ENCODE measurements at regions not wholly inside any gene's neighbourhood (a gene's known extent, or its start where the extent isn't known, plus 50 kb on each side); places are given as distances from the start of the nearest gene placed in this dataset.

GRCh38 chr12:58358369-58358768 is 417.0 kb downstream of the ATP23 start:
- no peaks in the 10 kb centered on the region for H3K9me3 ChIP-seq (ENCODE audit: control insufficient read depth in 4 of 4, low read length in 3 of 4)
- H3K27ac ChIP-seq (ENCODE audit: low read depth in 1 of 2, low read length in 2 of 2): no peak overlapping the region
- DNase-seq (ENCODE audit: low spot score): no peak
- WGBS: 67% methylated on average over 3 of the region's 3 CpGs
- TF ChIP-seq CTCF (IDR thresholded peaks at IDR 0.05; ENCODE audit: low read depth, low read length, missing input control): no peak
- TF ChIP-seq RXRA (IDR thresholded peaks at IDR 0.05): no peak
- TF ChIP-seq NR2F2 (IDR thresholded peaks at IDR 0.05): no peak
- TF ChIP-seq SP1 (IDR thresholded peaks at IDR 0.05): no peak
- no peak for TF ChIP-seq HNF4A (conservative IDR thresholded peaks at IDR 0.05)
- no peak for TF ChIP-seq MAX (IDR thresholded peaks at IDR 0.05)
- TF ChIP-seq HNF4G (IDR thresholded peaks at IDR 0.05): no peak
- no peak for TF ChIP-seq ZBTB33 (IDR thresholded peaks at IDR 0.05)
- TF ChIP-seq TAF1 (conservative IDR thresholded peaks at IDR 0.05): no peak
- TF ChIP-seq FOXA1 (IDR thresholded peaks at IDR 0.05): no peak
- no peak for TF ChIP-seq RAD21 (IDR thresholded peaks at IDR 0.05)
- no peak for TF ChIP-seq EGR1 (IDR thresholded peaks at IDR 0.05; ENCODE audit: low read depth in 2 of 2)
- no peak for TF ChIP-seq YY1 (IDR thresholded peaks at IDR 0.05)
- TF ChIP-seq ATF3 (IDR thresholded peaks at IDR 0.05): no peak
- TF ChIP-seq GABPA (IDR thresholded peaks at IDR 0.05 in 1 of 2, conservative IDR thresholded peaks at IDR 0.05 in 1 of 2): no peak
- H3K9ac ChIP-seq (ENCODE audit: low read depth in 1 of 2, low read length in 2 of 2): no peak overlapping the region
- H3K4me3 ChIP-seq (ENCODE audit: low read depth in 1 of 3, low read length in 3 of 3): no peak overlapping the region
- no peaks in the 10 kb centered on the region for H3K36me3 ChIP-seq (ENCODE audit: control insufficient read depth in 4 of 4, insufficient read depth in 3 of 4, low read depth in 1 of 4, low read length in 3 of 4)
- peaks cover 0 to 2% (median 0%) of the 10 kb centered on the region in 4 donors for H3K27me3 ChIP-seq (ENCODE audit: control insufficient read depth in 4 of 4, insufficient read depth in 4 of 4, low read length in 3 of 4)
- H3K4me1 ChIP-seq (ENCODE audit: control insufficient read depth in 4 of 4, insufficient read depth in 4 of 4, low read length in 3 of 4): no peaks in the 10 kb centered on the region

GRCh38 chr12:58359084-58359483 is 417.7 kb downstream of the ATP23 start:
- DNase-seq (ENCODE audit: low spot score): no peak
- H3K4me3 ChIP-seq (ENCODE audit: low read depth in 1 of 3, low read length in 3 of 3): no peak overlapping the region
- peaks cover 0 to 2% (median 0%) of the 10 kb centered on the region in 4 donors for H3K27me3 ChIP-seq (ENCODE audit: control insufficient read depth in 4 of 4, insufficient read depth in 4 of 4, low read length in 3 of 4)
- WGBS: 77% methylated on average over 8 of the region's 8 CpGs
- no peak for TF ChIP-seq YY1 (IDR thresholded peaks at IDR 0.05)
- no peak for TF ChIP-seq FOXA2 (IDR thresholded peaks at IDR 0.05)
- no peak for TF ChIP-seq GABPA (IDR thresholded peaks at IDR 0.05 in 1 of 2, conservative IDR thresholded peaks at IDR 0.05 in 1 of 2)
- TF ChIP-seq RXRA (IDR thresholded peaks at IDR 0.05): no peak
- no peak for TF ChIP-seq FOXA1 (IDR thresholded peaks at IDR 0.05)
- no peak for TF ChIP-seq MAX (IDR thresholded peaks at IDR 0.05)
- no peak for TF ChIP-seq JUND (IDR thresholded peaks at IDR 0.05)
- no peak for TF ChIP-seq HNF4A (conservative IDR thresholded peaks at IDR 0.05)
- TF ChIP-seq TAF1 (conservative IDR thresholded peaks at IDR 0.05): no peak
- TF ChIP-seq NR2F2 (IDR thresholded peaks at IDR 0.05): no peak
- no peak for TF ChIP-seq ATF3 (IDR thresholded peaks at IDR 0.05)
- TF ChIP-seq CTCF (IDR thresholded peaks at IDR 0.05; ENCODE audit: low read depth, low read length, missing input control): no peak
- TF ChIP-seq EGR1 (IDR thresholded peaks at IDR 0.05; ENCODE audit: low read depth in 2 of 2): no peak
- no peak for TF ChIP-seq ZBTB33 (IDR thresholded peaks at IDR 0.05)
- no peak for TF ChIP-seq HNF4G (IDR thresholded peaks at IDR 0.05)
- TF ChIP-seq RAD21 (IDR thresholded peaks at IDR 0.05): no peak
- no peaks in the 10 kb centered on the region for H3K36me3 ChIP-seq (ENCODE audit: control insufficient read depth in 4 of 4, insufficient read depth in 3 of 4, low read depth in 1 of 4, low read length in 3 of 4)
- H3K9me3 ChIP-seq (ENCODE audit: control insufficient read depth in 4 of 4, low read length in 3 of 4): no peaks in the 10 kb centered on the region
- H3K9ac ChIP-seq (ENCODE audit: low read depth in 1 of 2, low read length in 2 of 2): no peak overlapping the region
- no peaks in the 10 kb centered on the region for H3K4me1 ChIP-seq (ENCODE audit: control insufficient read depth in 4 of 4, insufficient read depth in 4 of 4, low read length in 3 of 4)
- no peak overlapping the region for H3K27ac ChIP-seq (ENCODE audit: low read depth in 1 of 2, low read length in 2 of 2)

Measured in liver (tissue), 8 donors.